B cell (primary cell): ENCODE measurements at regions not wholly inside any gene's neighbourhood (a gene's known extent, or its start where the extent isn't known, plus 50 kb on each side); places are given as distances from the start of the nearest gene placed in this dataset.

ENCODE experiments used
- EZH2 ChIP-seq: IDR thresholded peaks from 2 replicates; pipeline ENCODE4 v1.6.1; 2012; ENCODE audit warnings: borderline replicate concordance, low read depth, mild to moderate bottlenecking, moderate library complexity, low read length; ENCODE audit not compliant: insufficient read depth, poor library complexity, severe bottlenecking
- TF ChIP-seq, protein P1 (sequence below): fragments of 200-600 bp; IDR thresholded peaks from one replicate; pipeline ENCODE4 v1.8.0; 2022; ENCODE audit warnings: antibody characterized with exemption, mild to moderate bottlenecking

- TF ChIP-seq, protein P1, sequence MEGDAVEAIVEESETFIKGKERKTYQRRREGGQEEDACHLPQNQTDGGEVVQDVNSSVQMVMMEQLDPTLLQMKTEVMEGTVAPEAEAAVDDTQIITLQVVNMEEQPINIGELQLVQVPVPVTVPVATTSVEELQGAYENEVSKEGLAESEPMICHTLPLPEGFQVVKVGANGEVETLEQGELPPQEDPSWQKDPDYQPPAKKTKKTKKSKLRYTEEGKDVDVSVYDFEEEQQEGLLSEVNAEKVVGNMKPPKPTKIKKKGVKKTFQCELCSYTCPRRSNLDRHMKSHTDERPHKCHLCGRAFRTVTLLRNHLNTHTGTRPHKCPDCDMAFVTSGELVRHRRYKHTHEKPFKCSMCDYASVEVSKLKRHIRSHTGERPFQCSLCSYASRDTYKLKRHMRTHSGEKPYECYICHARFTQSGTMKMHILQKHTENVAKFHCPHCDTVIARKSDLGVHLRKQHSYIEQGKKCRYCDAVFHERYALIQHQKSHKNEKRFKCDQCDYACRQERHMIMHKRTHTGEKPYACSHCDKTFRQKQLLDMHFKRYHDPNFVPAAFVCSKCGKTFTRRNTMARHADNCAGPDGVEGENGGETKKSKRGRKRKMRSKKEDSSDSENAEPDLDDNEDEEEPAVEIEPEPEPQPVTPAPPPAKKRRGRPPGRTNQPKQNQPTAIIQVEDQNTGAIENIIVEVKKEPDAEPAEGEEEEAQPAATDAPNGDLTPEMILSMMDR: no peak
- no peak for TF ChIP-seq EZH2
Observed at GRCh38 chr18:76643996-76644395, 149.0 kb upstream of the ZNF516 start.
